GM21619 (cell line): ENCODE measurements at regions not wholly inside any gene's neighbourhood (a gene's known extent, or its start where the extent isn't known, plus 50 kb on each side); places are given as distances from the start of the nearest gene placed in this dataset.

ENCODE experiments used
- ATAC-seq: cut with Tn5 transposase; IDR thresholded peaks from one replicate; pipeline ENCODE4 v1.9.1; 2021; ENCODE audit not compliant: unreplicated experiment

GRCh38 chr4:11898796-11899195, 470.1 kb upstream of the HS3ST1 start:
- no peak for ATAC-seq

- no peak for ATAC-seq
Observed at GRCh38 chr4:11895766-11896165, 467.1 kb upstream of the HS3ST1 start.

- no peak for ATAC-seq
Observed at GRCh38 chr4:11894977-11895376, 466.3 kb upstream of the HS3ST1 start.

GRCh38 chr4:11894221-11894620, 465.5 kb upstream of the HS3ST1 start:
- ATAC-seq: no peak

GRCh38 chr4:11889099-11889498, 460.4 kb upstream of the HS3ST1 start:
- ATAC-seq: no peak

GRCh38 chr4:11881947-11882346, 453.3 kb upstream of the HS3ST1 start:
- ATAC-seq: no peak

- ATAC-seq: no peak
Observed at GRCh38 chr4:11881364-11881763, 452.7 kb upstream of the HS3ST1 start.

- ATAC-seq: no peak
Observed at GRCh38 chr4:11878241-11878640, 449.5 kb upstream of the HS3ST1 start.

GRCh38 chr4:11876104-11876503, 447.4 kb upstream of the HS3ST1 start:
- no peak for ATAC-seq

GRCh38 chr4:11869191-11869870, 440.6 kb upstream of the HS3ST1 start:
- no peak for ATAC-seq

- ATAC-seq: no peak
Observed at GRCh38 chr4:11866391-11866790, 437.7 kb upstream of the HS3ST1 start.

- no peak for ATAC-seq
Observed at GRCh38 chr4:11860996-11861395, 432.3 kb upstream of the HS3ST1 start.

GRCh38 chr4:11857881-11858280, 429.2 kb upstream of the HS3ST1 start:
- ATAC-seq: no peak

GRCh38 chr4:11847167-11847566, 418.5 kb upstream of the HS3ST1 start:
- no peak for ATAC-seq

GRCh38 chr4:11843927-11844326, 415.2 kb upstream of the HS3ST1 start:
- ATAC-seq: no peak

- no peak for ATAC-seq
Observed at GRCh38 chr4:11843340-11843739, 414.6 kb upstream of the HS3ST1 start.

- no peak for ATAC-seq
Observed at GRCh38 chr4:11842620-11843263, 414.0 kb upstream of the HS3ST1 start.

GRCh38 chr4:11839889-11840288, 411.2 kb upstream of the HS3ST1 start:
- no peak for ATAC-seq

- ATAC-seq: no peak
Observed at GRCh38 chr4:11831739-11832138, 403.0 kb upstream of the HS3ST1 start.

- ATAC-seq: no peak
Observed at GRCh38 chr4:11824566-11824965, 395.9 kb upstream of the HS3ST1 start.

GRCh38 chr4:11821772-11822430, 393.2 kb upstream of the HS3ST1 start:
- no peak for ATAC-seq

GRCh38 chr4:11817088-11817487, 388.4 kb upstream of the HS3ST1 start:
- no peak for ATAC-seq
